ENCODE measurements at regions not wholly inside any gene's neighbourhood (a gene's known extent, or its start where the extent isn't known, plus 50 kb on each side); places are given as distances from the start of the nearest gene placed in this dataset.
A peak's percentile ranks its signal among the peaks of the same experiment; 100 is the strongest.

- DNase-seq = no peak
Measured at GRCh38 chr5:73374520-73375190, 73.9 kb downstream of the FOXD1 start.

DNA sequence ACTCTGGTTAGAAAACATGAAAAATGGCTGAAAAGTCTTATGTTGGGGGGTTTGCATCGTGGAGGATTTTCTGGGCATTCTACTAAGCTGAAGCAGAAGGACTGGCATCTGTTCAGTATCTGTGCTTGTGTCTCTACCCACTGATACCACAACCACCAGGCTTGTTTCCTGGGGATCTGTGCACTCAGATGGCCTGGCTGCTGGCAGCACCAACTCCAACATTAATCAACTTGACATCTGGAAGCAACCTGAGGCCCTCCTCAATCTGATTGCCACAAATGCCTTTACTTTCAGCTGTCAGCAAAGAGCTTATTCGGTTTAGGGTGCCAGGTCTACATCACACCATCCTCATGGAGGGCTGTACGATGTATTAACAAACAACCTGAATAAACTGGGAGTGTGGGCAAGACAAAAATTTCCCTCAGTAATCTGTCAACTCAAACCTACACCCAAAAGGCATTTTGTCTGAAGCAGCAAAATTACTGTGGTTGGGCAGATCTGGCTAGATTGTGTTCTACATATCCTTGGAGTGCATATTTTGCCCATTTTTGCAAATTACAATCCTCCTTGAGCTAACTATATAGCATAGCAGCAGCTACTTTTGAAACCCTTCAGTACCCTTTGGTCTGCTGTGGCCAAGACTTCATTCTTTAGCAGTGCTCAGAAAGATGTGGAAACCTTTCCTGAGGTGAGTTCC, 74.6 kb downstream of the FOXD1 start:
- DNase-seq = no peak

DNA sequence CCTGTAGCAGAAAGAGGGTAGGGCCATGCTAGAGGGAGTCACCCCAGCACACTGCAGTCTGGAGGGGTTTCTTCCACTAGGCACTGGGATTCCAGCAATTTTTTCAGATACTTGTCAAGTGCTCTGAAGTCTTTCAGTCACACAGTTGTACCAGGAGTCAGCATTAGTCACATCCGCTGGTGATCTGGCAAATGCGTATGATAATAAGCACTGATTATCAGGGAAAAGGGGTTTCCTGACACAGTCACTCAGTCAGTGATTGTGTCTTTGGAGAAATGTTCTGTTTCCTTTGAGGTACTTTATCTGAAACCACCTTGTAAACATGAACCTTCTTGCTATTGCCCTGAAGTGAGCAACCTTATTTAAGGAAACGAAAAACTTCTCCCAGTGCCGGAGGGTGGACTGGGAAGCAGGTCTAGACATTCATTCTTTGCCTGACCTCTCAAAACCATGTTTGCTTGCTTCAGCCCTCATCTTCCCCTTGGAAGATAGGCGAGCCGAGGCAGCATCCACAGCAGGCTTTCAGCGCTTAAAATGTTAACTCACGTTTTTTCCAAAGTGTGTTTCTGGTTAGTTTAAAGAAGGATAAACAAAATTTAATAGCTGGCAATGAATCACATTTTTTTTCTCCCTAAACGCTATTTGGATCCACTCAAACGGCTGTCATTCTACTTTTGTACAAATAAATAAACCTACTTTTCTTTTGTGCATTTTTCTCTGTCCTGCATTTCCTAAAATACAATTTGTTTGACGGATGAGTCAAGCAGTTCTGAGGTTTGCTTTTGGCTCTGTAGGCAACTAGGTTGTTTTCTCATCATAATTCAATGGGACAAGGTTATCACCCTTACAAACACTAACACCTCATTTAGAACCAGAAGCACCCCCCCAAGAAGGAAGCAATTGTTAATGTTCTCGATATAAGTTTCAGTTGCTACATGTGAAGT, 77.7 kb downstream of the FOXD1 start:
- no peak for DNase-seq

DNA sequence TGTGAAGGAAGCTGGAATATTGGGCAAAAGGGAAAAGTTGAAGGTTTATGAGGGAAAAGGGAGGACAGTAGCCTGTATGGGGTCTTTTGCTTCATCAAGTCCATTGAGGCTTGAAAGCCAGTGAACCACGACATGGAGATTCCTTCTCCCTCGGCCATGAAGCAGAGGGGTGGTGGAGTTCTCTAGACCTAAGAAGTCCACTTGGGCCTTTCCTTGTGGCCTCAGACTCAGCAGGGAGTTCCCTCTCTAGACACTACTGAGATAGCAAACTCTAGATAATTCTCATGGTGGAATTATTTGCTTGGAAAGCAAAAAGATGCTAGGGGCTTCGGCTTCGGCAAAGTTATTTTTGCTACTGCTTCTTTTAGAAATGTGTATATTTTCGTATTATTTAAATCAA, 78.5 kb downstream of the FOXD1 start:
- no peak for DNase-seq

DNA sequence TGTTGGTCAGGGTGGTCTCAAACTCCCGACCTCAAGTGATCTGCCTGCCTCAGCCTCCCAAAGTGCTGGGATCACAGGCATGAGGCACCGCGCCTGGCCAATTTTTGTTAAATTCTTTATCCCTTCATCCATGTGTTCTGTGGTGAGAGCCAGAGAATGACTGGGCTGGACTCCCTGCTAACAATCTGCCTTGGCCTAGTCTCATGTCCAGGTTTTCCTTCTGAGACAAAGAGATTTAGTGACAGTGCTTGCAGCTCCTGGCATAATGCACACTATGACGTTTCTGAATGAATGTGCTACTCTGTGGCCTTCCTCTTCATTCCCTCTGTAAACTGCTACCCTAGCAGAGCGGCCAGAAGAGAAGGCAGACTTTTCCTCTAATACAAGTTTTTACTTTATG, 79.3 kb downstream of the FOXD1 start:
- no peak for DNase-seq

DNA sequence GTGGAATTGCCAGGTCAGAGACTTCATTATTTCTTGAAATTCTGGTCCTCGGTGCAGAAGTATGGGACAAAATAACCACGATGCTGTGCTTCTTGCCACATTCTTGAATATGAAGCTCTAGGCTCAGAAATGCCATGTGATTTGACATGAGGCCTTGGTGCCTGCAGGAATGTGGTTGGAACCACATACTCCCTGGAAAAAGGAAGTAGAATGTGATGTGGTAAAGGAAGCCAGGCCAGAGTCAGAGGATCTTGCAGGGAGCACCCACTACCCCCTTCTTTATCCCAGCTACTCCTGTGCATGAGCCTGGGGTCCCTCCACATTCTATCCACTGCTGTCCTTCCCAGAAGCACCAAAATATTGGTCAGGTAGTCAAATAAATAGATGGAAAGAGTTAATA, 80.9 kb downstream of the FOXD1 start:
- DNase-seq = no peak

- no peak for DNase-seq
Measured at GRCh38 chr5:73365990-73366667, 82.4 kb downstream of the FOXD1 start.

DNA sequence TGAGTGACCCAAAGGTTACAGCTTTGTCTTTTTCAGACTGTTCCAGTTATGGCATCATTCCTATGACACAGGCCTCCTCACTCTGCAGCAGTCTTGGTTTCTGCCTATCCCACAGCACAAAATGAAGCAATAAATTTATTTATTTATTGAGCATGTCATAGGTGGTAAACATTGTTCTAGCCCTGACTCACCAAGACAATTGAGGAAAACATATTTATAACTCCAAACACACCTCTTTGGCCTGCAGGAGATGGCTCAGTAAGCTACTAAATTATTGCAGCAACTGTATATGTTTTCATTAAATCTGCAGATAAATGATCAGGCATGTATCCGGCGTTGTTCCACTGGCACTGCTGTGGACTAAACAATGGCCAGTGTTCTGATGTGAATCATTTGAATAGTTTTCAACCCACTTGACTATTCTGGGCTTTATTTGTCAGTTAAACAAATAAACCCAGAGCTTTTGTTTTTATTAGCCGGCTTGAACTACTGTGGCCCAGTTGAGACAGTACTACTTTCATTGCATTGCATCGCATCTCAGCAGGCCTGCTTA, 83.2 kb downstream of the FOXD1 start:
- DNase-seq = peak in 3 of 58 donors; percentile 4 to 37 (median 9)

DNA sequence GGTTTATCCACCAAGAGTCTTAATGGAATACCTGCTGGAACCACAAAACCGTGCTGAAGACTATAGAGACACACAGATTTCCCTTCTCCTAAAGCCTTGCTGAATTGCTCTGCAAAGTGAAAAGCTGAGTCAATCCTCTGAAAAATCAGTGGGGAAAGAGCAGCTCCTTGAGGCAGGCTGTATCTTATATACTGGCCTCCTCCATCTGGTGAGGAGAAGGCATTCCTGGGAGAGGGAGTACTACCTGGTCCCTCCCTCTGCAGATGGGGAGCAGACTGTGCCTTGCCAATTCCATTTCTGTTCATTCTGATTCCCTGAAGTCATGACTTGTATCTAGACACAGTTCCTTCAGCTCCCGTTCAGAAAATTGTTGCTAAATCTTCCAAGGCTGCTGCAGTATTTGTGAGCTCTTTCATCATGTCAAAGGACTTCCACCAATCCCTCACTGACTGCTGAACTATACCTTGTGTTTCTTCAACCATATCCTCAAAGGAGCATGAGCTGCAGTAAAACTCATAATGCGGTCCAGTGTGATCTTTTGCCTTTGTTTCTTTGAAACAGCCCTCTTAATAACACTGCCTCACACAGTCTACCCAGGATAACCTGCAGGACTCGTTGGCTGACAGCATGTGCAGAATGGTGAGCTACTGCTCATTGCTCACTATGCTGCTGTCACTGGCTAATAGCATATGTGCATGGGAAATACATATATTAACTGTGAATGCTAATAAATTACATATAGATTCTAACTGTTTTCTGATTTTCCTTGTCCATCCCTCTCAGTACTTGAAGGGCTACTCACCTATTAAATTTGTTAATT, 84.5 kb downstream of the FOXD1 start:
- DNase-seq = no peak

GRCh38 chr5:73359395-73359794, 89.2 kb downstream of the FOXD1 start:
- no peak for DNase-seq

- DNase-seq = no peak
Measured at GRCh38 chr5:73358366-73358765, 90.2 kb downstream of the FOXD1 start.

DNA sequence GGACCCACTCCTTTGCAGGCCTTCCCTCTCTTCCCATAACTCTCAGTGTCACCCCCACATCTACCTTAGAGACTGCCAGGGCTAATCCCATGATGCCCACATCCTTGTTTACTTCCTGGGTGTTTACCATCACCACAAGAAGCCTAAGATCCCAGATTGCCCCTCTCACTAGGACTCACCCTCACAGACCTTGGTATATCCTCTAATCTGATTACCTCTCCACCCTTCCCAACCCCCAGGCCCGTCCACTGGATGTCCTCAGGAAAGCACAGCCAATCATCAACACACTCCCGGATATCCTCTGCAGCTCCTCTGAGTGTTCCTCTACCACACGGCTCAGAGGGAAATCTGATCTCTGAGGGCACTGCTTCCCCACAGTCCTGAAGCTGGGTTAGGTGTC, 91.0 kb downstream of the FOXD1 start:
- no peak for DNase-seq

DNA sequence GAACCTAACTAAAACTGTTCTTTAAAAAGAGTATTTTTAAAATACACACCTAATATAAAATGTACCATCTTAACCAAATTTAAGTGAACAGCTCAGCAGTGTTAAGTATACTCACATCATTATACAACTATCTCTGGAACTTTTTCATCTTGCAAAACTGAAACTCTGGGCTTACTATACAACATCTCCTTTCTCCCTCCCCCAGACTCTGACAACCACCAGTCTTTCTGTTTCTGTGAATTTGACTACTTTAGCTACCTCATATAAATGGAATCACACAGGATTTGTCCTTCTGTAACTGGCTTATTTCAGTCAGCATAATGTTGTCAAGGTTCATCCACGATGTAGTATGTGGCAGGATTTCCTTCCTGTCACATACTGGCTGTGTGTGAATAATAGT, 93.5 kb downstream of the FOXD1 start:
- DNase-seq = no peak

DNA sequence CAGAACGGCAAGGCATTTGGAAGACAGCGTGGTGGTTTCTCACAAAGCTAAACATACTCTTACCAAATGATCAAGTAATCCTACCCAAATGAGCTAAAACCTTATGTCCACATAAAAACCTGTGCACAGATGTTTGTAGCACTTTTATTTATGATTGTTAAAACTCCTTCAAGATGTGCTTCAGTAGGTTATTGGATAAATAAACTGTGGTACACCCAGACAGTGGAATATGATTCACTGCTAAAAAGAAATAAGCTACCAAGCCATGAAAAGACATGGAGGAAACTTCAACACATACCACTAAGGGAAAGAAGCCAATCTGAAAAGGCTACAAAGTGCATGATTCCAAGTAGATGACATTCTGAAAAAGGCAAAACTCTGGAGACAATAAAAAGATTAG, 94.2 kb downstream of the FOXD1 start:
- no peak for DNase-seq

- DNase-seq = no peak
Measured at GRCh38 chr5:73352649-73353230, 95.8 kb downstream of the FOXD1 start.

- DNase-seq = no peak
Measured at GRCh38 chr5:73352243-73352642, 96.3 kb downstream of the FOXD1 start.

DNA sequence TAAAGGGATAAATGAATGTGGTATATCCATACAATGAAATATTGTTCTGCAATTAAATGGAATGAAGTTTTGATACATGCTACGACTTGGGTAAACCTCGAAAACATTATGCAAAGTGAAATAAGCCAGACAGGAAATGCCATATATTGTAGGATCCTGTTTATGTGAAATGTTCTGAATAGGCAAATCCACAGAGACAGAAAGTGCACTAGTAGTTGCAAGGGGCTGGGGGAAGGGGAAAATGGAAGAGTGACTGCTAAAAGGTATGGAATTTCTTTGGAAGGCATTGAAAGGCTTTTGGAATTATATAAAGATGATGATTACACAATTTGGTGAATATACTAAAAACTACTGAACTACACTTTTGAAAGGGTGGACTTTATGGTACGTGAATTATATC, 97.0 kb downstream of the FOXD1 start:
- no peak for DNase-seq

- no peak for DNase-seq
Measured at GRCh38 chr5:73346878-73347408, 101.6 kb downstream of the FOXD1 start.

DNA sequence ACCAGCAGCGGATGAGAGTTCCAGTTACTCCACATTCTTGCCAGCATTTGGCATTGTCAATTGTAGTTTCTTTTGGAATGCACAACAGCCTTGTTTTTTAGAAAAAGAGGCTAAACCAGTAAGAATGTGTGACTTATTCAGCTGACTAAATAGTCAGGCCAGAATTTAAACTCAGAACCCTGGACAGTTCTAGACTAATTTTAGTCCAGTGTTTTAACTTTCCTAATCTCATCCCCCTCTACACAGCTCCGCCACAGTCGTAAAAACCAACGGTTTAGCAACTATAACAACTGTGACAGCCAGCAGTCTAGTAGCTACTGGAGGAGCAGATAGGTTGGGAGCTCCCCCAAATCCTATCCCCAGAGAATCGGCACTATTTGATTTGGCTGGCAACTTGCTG, 103.7 kb downstream of the FOXD1 start:
- no peak for DNase-seq

DNA sequence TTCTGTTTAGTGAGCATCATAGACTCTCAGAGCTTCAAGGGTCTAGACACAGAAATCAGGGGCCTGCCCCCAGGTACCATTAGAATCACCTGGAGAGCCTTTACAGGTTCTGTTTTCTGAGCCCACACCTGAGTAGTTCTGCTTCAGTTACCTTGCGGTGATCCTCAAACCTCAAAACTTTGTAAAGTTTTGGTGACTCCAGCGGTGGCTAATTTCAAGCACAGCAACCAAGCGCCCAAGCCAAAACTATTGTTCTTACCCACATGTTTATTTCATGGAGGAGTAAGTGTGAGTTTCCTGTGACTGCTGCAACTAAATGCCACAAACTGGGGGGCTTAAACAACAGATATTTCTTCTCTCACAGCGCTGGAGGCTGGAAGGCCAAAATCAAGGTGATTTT, 108.9 kb downstream of the FOXD1 start:
- no peak for DNase-seq
